ENCODE measurements at regions not wholly inside any gene's neighbourhood (a gene's known extent, or its start where the extent isn't known, plus 50 kb on each side); places are given as distances from the start of the nearest gene placed in this dataset.

- TF ChIP-seq CTCF (IDR thresholded peaks at IDR 0.05 in 2 of 3, conservative IDR thresholded peaks at IDR 0.05 in 1 of 3; ENCODE audit: borderline replicate concordance in 1 of 3, insufficient read depth in 1 of 3, low read depth in 2 of 3, low read length in 2 of 3) (no peak), YY1 (IDR thresholded peaks at IDR 0.05; ENCODE audit: extremely low read depth, insufficient replicate concordance, low read depth, low read length) (no peak), POLR2A (IDR thresholded peaks at IDR 0.05; ENCODE audit: borderline replicate concordance, extremely low read depth, insufficient read depth, insufficient read length) (no peak), REST (IDR thresholded peaks at IDR 0.05; ENCODE audit: low read depth) (no peak), SIN3A (IDR thresholded peaks at IDR 0.05; ENCODE audit: low read depth) (no peak), POLR2AphosphoS5 (IDR thresholded peaks at IDR 0.05; ENCODE audit: low read depth, low read length) (no peak), EGR1 (IDR thresholded peaks at IDR 0.05; ENCODE audit: low read depth) (no peak), ELF1 (IDR thresholded peaks at IDR 0.05; ENCODE audit: borderline replicate concordance, low read depth) (no peak), SP1 (IDR thresholded peaks at IDR 0.05; ENCODE audit: low read depth) (no peak), TCF7L2 (IDR thresholded peaks at IDR 0.05; ENCODE audit: borderline replicate concordance, extremely low read depth, insufficient read depth, insufficient read length) (no peak), FOSL1 (IDR thresholded peaks at IDR 0.05; ENCODE audit: low read depth) (no peak)
Measured at GRCh38 chr12:24746864-24747263, 202.0 kb downstream of the BCAT1 start.

Data from HCT116 (cell line).